Fibroblast of lung (primary cell): ENCODE measurements at regions not wholly inside any gene's neighbourhood (a gene's known extent, or its start where the extent isn't known, plus 50 kb on each side); places are given as distances from the start of the nearest gene placed in this dataset.
A peak's percentile ranks its signal among the peaks of the same experiment; 100 is the strongest.

ENCODE experiments used
- DNase-seq, 2 donors: peaks; one replicate each; pipeline versions ENCODE4 v3.0.0 to v3.0.0-alpha.2; 2010; ENCODE audit warnings: low read depth in 2 of 2
- H2AFZ ChIP-seq: 2 replicates; pipeline ENCODE4 v1.5.1; 2012; ENCODE audit warnings: low read length, control low read depth, inconsistent platforms
- H3K27ac ChIP-seq: 2 replicates; pipeline ENCODE4 v1.5.1; 2011; ENCODE audit warnings: low read length, control low read depth; ENCODE audit not compliant: insufficient read depth
- H3K27me3 ChIP-seq: 2 replicates; pipeline ENCODE4 v1.5.1; 2011; ENCODE audit warnings: mild to moderate bottlenecking, low read length; ENCODE audit not compliant: control insufficient read depth, insufficient read depth
- H3K36me3 ChIP-seq: 2 replicates; pipeline ENCODE4 v1.5.1; 2011; ENCODE audit warnings: low read length; ENCODE audit not compliant: control insufficient read depth, insufficient read depth
- H3K4me1 ChIP-seq: 2 replicates; pipeline ENCODE4 v1.5.1; 2011; ENCODE audit warnings: low read length; ENCODE audit not compliant: control insufficient read depth, insufficient read depth; ENCODE audit errors: extremely low read depth
- H3K4me2 ChIP-seq: 2 replicates; pipeline ENCODE4 v1.5.1; 2011; ENCODE audit warnings: low read length, control low read depth; ENCODE audit not compliant: insufficient read depth; ENCODE audit errors: extremely low read depth
- H3K4me3 ChIP-seq, 4 experiments: fragments of 200-600 bp in 1 of 4; sonication (generic) in 1 of 4; replicated peaks in 1 of 4; 2 replicates each; pipeline ENCODE4 v1.5.1; 2011 to 2016; ENCODE audit warnings: low read length in 4 of 4, low read depth in 3 of 4, mild to moderate bottlenecking in 3 of 4, control low read depth in 2 of 4, inconsistent platforms in 1 of 4, mixed read lengths in 1 of 4; ENCODE audit not compliant: insufficient read depth in 1 of 4; ENCODE audit errors: control extremely low read depth in 1 of 4
- H3K79me2 ChIP-seq: 2 replicates; pipeline ENCODE4 v1.5.1; 2012; ENCODE audit warnings: mild to moderate bottlenecking, low read length, inconsistent platforms; ENCODE audit not compliant: control insufficient read depth, insufficient read depth
- H3K9ac ChIP-seq: 2 replicates; pipeline ENCODE4 v1.5.1; 2011; ENCODE audit warnings: mild to moderate bottlenecking, low read length, control low read depth; ENCODE audit not compliant: insufficient read depth
- H3K9me3 ChIP-seq: 2 replicates; pipeline ENCODE4 v1.5.1; 2012; ENCODE audit warnings: low read depth, low read length; ENCODE audit not compliant: control insufficient read depth, insufficient read depth
- H4K20me1 ChIP-seq: 2 replicates; pipeline ENCODE4 v1.5.1; 2011; ENCODE audit warnings: low read length; ENCODE audit not compliant: control insufficient read depth, insufficient read depth; ENCODE audit errors: extremely low read depth
- EZH2 ChIP-seq: IDR thresholded peaks from 2 replicates; pipeline ENCODE4 v1.5.1; 2012; ENCODE audit warnings: low read length, control low read depth, mild to moderate bottlenecking; ENCODE audit errors: missing control alignments
- TF ChIP-seq, protein P1 (sequence below), 2 donors: IDR thresholded peaks in 1 of 2; conservative IDR thresholded peaks in 1 of 2; 1 replicate in 1 of 2; 2 replicates in 1 of 2; pipeline ENCODE4 v1.5.1; 2011 to 2012; ENCODE audit warnings: low read length in 2 of 2, control low read depth in 1 of 2, inconsistent platforms in 1 of 2, low read depth in 1 of 2, mild to moderate bottlenecking in 1 of 2

DNA sequence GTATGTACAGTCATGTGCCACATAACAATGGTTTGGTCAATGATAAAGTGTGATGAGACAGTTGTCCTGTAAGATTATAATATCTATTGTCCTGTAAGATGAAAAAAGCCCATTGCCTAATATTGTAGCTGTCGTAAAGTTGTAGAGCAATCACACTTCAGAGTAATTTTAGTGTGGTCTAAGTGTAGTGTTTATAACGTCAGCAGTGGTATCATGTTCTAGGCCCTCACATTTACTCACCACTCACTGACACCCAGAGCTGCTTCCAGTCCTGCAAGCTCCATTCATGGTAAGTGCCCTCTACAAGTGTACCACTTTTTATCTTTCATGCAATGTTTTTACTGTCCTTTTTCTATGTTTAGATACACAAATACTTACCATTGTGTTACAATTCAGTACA, 259.9 kb upstream of the RAB4A start:
- Histone ChIP-seq H3K9me3 (no peaks in the 10 kb centered on the region), H3K4me3 (no peak overlapping the region), H2AFZ (no peak overlapping the region), H3K4me2 (no peak overlapping the region), H3K4me1 (no peaks in the 10 kb centered on the region), H3K9ac (no peak overlapping the region), H4K20me1 (no peaks in the 10 kb centered on the region), H3K79me2 (no peaks in the 10 kb centered on the region), H3K36me3 (no peaks in the 10 kb centered on the region), H3K27ac (no peak overlapping the region), H3K27me3 (no peaks in the 10 kb centered on the region)
- no peak for TF ChIP-seq EZH2
- TF ChIP-seq, protein P1, sequence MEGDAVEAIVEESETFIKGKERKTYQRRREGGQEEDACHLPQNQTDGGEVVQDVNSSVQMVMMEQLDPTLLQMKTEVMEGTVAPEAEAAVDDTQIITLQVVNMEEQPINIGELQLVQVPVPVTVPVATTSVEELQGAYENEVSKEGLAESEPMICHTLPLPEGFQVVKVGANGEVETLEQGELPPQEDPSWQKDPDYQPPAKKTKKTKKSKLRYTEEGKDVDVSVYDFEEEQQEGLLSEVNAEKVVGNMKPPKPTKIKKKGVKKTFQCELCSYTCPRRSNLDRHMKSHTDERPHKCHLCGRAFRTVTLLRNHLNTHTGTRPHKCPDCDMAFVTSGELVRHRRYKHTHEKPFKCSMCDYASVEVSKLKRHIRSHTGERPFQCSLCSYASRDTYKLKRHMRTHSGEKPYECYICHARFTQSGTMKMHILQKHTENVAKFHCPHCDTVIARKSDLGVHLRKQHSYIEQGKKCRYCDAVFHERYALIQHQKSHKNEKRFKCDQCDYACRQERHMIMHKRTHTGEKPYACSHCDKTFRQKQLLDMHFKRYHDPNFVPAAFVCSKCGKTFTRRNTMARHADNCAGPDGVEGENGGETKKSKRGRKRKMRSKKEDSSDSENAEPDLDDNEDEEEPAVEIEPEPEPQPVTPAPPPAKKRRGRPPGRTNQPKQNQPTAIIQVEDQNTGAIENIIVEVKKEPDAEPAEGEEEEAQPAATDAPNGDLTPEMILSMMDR (conservative IDR thresholded peaks at IDR 0.05 in 1 of 2, IDR thresholded peaks at IDR 0.05 in 1 of 2; ENCODE audit: low read depth in 1 of 2, low read length in 2 of 2) = no peak
- DNase-seq = peak in 1 of 2 donors; percentile 7

DNA sequence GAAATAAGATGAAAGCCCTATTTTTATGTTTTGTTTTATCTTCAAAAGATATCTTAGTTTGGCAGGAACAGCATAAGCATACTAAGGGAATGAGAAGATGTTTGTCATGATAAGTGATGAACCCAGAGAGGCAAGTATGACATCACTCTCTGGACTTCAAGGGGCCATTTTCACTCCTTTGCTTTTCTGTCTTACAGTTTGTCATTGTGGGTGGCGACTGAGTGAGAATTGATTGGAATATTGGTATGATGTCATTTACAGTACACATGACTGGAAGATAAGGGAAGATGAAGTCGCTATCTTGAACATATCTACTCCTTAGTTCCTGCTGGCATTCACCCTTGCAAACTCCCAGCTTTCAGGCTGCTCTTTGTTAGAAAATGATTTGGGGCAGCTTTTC, 258.1 kb upstream of the RAB4A start:
- H3K9ac ChIP-seq = no peak overlapping the region
- no peaks in the 10 kb centered on the region for H3K36me3 ChIP-seq
- no peaks in the 10 kb centered on the region for H3K9me3 ChIP-seq
- H2AFZ ChIP-seq = no peak overlapping the region
- H3K4me2 ChIP-seq = no peak overlapping the region
- no peak overlapping the region for H3K4me3 ChIP-seq
- no peaks in the 10 kb centered on the region for H4K20me1 ChIP-seq
- no peaks in the 10 kb centered on the region for H3K4me1 ChIP-seq
- no peaks in the 10 kb centered on the region for H3K27me3 ChIP-seq
- peak; percentile 22 to 32 for DNase-seq
- H3K27ac ChIP-seq = no peak overlapping the region
- TF ChIP-seq, protein P1 (conservative IDR thresholded peaks at IDR 0.05 in 1 of 2, IDR thresholded peaks at IDR 0.05 in 1 of 2; ENCODE audit: low read depth in 1 of 2, low read length in 2 of 2) = no peak
- no peak for TF ChIP-seq EZH2
- no peaks in the 10 kb centered on the region for H3K79me2 ChIP-seq

DNA sequence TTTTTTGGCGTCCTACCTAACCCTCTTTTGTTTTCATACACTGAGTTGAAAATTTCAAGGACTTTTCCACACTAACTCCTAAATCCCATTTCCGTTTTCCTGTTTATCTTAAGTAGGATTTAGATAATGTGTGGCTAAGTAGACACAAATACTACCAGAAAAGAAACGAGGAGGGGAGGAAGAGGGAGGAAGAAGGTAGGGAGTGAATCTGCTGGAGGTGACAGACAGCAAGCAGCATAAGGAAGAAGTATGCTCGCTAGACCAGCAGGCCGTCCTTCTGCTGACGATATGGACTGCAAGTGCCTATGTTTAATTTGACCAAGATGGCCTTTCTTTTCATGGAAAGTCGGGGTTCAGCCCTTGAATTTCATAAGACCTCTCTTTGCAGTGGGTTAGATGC, 256.9 kb upstream of the RAB4A start:
- Histone ChIP-seq H3K9me3 (no peaks in the 10 kb centered on the region), H4K20me1 (no peaks in the 10 kb centered on the region), H3K27me3 (no peaks in the 10 kb centered on the region), H3K4me2 (no peak overlapping the region), H3K36me3 (no peaks in the 10 kb centered on the region), H2AFZ (no peak overlapping the region), H3K79me2 (no peaks in the 10 kb centered on the region), H3K9ac (no peak overlapping the region), H3K4me3 (no peak overlapping the region), H3K4me1 (no peaks in the 10 kb centered on the region), H3K27ac (no peak overlapping the region)
- TF ChIP-seq, protein P1 (conservative IDR thresholded peaks at IDR 0.05 in 1 of 2, IDR thresholded peaks at IDR 0.05 in 1 of 2; ENCODE audit: low read depth in 1 of 2, low read length in 2 of 2) = no peak
- TF ChIP-seq EZH2 = no peak
- DNase-seq = no peak
